ENCODE measurements at regions not wholly inside any gene's neighbourhood (a gene's known extent, or its start where the extent isn't known, plus 50 kb on each side); places are given as distances from the start of the nearest gene placed in this dataset.
A peak's percentile ranks its signal among the peaks of the same experiment; 100 is the strongest.
"Not testable (repeated sequence)": the region's sequence is repeated elsewhere in the genome, so short reads cannot be mapped to it uniquely, and the experiment has no call there.

- no peaks in the 10 kb centered on the region for H3K9me3 ChIP-seq (ENCODE audit: low read depth)
- H3K9me3 Mint-ChIP-seq, result peaks cover 57% of the 10 kb centered on the region
- TF ChIP-seq CTCF (IDR thresholded peaks at IDR 0.05) (no peak), EZH2phosphoT487 (IDR thresholded peaks at IDR 0.05) (no peak), EZH2 (IDR thresholded peaks at IDR 0.05) (no peak)
These were observed 195.4 kb downstream of the ALG10 start for GRCh38 chr12:34217660-34218059.

GRCh38 chr12:34218193-34219045 is 196.1 kb downstream of the ALG10 start:
- Histone ChIP-seq H3K36me3 (no peaks in the 10 kb centered on the region), H3K79me2 (ENCODE audit: low read depth) (no peaks in the 10 kb centered on the region), H3K4me3 (peak overlapping the region; percentile 34), H3K9ac (no peak overlapping the region), H3K27ac (no peak overlapping the region), H3F3A (ENCODE audit: low read depth) (no peaks in the 10 kb centered on the region), H3K4me1 (no peaks in the 10 kb centered on the region), H3K9me3 (ENCODE audit: low read depth) (no peaks in the 10 kb centered on the region), H2AFZ (replicated peaks) (peak overlapping the region; percentile 86), H3K4me2 (peak overlapping the region; percentile 62), H3K27me3 (no peaks in the 10 kb centered on the region), H4K20me1 (ENCODE audit: low read depth) (no peaks in the 10 kb centered on the region)
- H3K4me1 Mint-ChIP-seq, result no peaks in the 10 kb centered on the region
- H3K27me3 Mint-ChIP-seq (ENCODE audit: insufficient read depth, low read depth), result peaks cover 5% of the 10 kb centered on the region
- DNase-seq (ENCODE audit: low spot score), result peak; percentile 65
- peaks cover 59% of the 10 kb centered on the region for H3K9me3 Mint-ChIP-seq
- no peak overlapping the region for H3K27ac Mint-ChIP-seq
- H3K4me3 Mint-ChIP-seq, result no peak overlapping the region
- TF ChIP-seq EZH2 (IDR thresholded peaks at IDR 0.05) (no peak), EZH2phosphoT487 (IDR thresholded peaks at IDR 0.05) (no peak), CTCF (IDR thresholded peaks at IDR 0.05) (peak; percentile 80)
- no peaks in the 10 kb centered on the region for H3K36me3 Mint-ChIP-seq

More at GRCh38 chr12:34217660-34218059, 195.4 kb downstream of the ALG10 start:
- peaks cover 5% of the 10 kb centered on the region for H3K27me3 Mint-ChIP-seq (ENCODE audit: insufficient read depth, low read depth)
- Histone ChIP-seq H4K20me1 (ENCODE audit: low read depth) (no peaks in the 10 kb centered on the region), H3F3A (ENCODE audit: low read depth) (no peaks in the 10 kb centered on the region), H3K9ac (no peak overlapping the region), H3K27me3 (no peaks in the 10 kb centered on the region), H3K36me3 (no peaks in the 10 kb centered on the region), H2AFZ (replicated peaks) (no peak overlapping the region), H3K4me3 (no peak overlapping the region), H3K4me2 (no peak overlapping the region), H3K27ac (no peak overlapping the region), H3K79me2 (ENCODE audit: low read depth) (no peaks in the 10 kb centered on the region), H3K4me1 (no peaks in the 10 kb centered on the region)
- DNase-seq (ENCODE audit: low spot score), result no peak
- no peak overlapping the region for H3K27ac Mint-ChIP-seq
- no peak overlapping the region for H3K4me3 Mint-ChIP-seq
- no peaks in the 10 kb centered on the region for H3K4me1 Mint-ChIP-seq
- H3K36me3 Mint-ChIP-seq, result no peaks in the 10 kb centered on the region

GRCh38 chr12:34219046-34219770 is 196.9 kb downstream of the ALG10 start:
- Histone ChIP-seq H3K4me2 (no peak overlapping the region), H3K9me3 (ENCODE audit: low read depth) (no peaks in the 10 kb centered on the region), H3K79me2 (ENCODE audit: low read depth) (no peaks in the 10 kb centered on the region), H3K27me3 (no peaks in the 10 kb centered on the region), H2AFZ (replicated peaks) (no peak overlapping the region), H3K4me1 (no peaks in the 10 kb centered on the region), H3K36me3 (no peaks in the 10 kb centered on the region), H3K9ac (no peak overlapping the region), H3F3A (ENCODE audit: low read depth) (no peaks in the 10 kb centered on the region), H4K20me1 (ENCODE audit: low read depth) (no peaks in the 10 kb centered on the region), H3K27ac (no peak overlapping the region), H3K4me3 (no peak overlapping the region)
- TF ChIP-seq EZH2phosphoT487 (IDR thresholded peaks at IDR 0.05) (no peak), CTCF (IDR thresholded peaks at IDR 0.05) (no peak), EZH2 (IDR thresholded peaks at IDR 0.05) (no peak)
- DNase-seq (ENCODE audit: low spot score), result no peak
- Mint-ChIP-seq H3K4me1 (no peaks in the 10 kb centered on the region), H3K9me3 (peaks cover 55% of the 10 kb centered on the region), H3K27me3 (ENCODE audit: insufficient read depth, low read depth) (peaks cover 5% of the 10 kb centered on the region), H3K36me3 (no peaks in the 10 kb centered on the region), H3K4me3 (no peak overlapping the region), H3K27ac (no peak overlapping the region)

GRCh38 chr12:34220079-34220478 is 197.8 kb downstream of the ALG10 start:
- not testable (repeated sequence) for H3K27ac ChIP-seq; H3K9me3 ChIP-seq (ENCODE audit: low read depth)
- H3K9me3 Mint-ChIP-seq, result peaks cover 50% of the 10 kb centered on the region

More at GRCh38 chr12:34220079-34220478, 197.8 kb downstream of the ALG10 start:
- H3F3A ChIP-seq (ENCODE audit: low read depth); H3K36me3 Mint-ChIP-seq; H3K27me3 ChIP-seq; H3K27ac Mint-ChIP-seq; H3K9ac ChIP-seq; H3K4me1 ChIP-seq; H3K4me2 ChIP-seq; H3K79me2 ChIP-seq (ENCODE audit: low read depth); H4K20me1 ChIP-seq (ENCODE audit: low read depth); H3K27me3 Mint-ChIP-seq (ENCODE audit: insufficient read depth, low read depth); DNase-seq (ENCODE audit: low spot score); H3K4me1 Mint-ChIP-seq; H3K36me3 ChIP-seq; H3K4me3 ChIP-seq; H3K4me3 Mint-ChIP-seq; H2AFZ ChIP-seq (replicated peaks): not testable (repeated sequence)
